GF-D8 (cell line): ENCODE measurements at regions not wholly inside any gene's neighbourhood (a gene's known extent, or its start where the extent isn't known, plus 50 kb on each side); places are given as distances from the start of the nearest gene placed in this dataset.

ENCODE experiments used
- DNase-seq: peaks from one replicate; lab custom pipeline; 2025; lab: John Stamatoyannopoulos, UW

DNA sequence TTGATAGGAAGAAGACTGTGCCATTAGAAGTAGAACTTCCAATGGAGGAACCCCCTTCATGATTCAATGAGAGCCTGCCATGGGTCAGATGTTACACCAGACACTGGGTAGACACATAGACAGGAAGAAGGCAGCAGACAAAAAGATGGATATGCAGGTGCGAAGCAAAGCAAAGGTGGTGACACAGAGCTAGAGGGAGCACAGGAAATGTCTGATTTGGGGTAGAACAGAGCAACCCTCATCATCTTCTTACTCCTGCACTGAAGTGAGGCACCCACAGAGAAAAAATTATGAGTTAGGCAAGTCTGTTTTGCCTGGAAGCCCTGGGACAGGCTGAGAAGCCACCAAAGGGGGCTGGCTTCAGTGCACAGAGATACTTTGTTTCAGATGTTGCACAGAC is 240.2 kb downstream of the ANAPC1 start:
- DNase-seq: no peak

DNA sequence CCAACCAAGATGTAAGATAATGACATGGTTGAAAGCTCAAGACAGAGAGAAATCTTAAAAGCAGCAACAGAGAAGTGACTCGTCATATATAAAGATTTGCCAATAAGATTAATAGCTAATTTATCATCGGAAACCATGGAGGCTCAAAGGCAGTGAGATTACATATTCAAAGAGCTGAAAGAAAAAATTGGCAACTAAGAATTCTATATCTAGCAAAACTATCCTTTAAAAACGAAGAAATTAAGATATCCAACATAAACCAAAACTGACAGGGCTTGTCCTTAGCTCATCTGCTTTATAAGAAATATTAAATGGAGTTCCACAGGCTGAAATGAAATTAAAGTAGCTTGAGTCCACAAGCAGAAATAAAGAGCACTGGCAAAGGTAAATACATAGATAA is 236.6 kb downstream of the ANAPC1 start:
- no peak for DNase-seq

DNA sequence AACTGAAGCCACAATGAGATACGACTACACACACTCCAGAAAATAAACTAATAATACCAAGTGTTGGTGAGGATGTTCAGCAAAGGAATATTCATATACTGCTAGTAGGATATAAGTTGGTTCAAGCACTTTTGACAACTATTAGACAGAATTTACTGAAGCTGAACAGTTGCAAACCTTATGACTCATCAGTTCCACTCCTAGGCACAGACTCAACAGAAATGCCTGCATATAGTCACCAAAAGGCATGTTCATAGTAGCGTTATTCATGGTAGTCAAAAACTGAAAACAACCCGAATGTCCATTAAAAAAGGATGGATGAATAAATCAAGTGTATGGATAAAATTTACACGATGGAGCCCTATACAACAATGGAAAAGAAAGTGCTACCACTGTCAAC is 232.0 kb downstream of the ANAPC1 start:
- DNase-seq: no peak

DNA sequence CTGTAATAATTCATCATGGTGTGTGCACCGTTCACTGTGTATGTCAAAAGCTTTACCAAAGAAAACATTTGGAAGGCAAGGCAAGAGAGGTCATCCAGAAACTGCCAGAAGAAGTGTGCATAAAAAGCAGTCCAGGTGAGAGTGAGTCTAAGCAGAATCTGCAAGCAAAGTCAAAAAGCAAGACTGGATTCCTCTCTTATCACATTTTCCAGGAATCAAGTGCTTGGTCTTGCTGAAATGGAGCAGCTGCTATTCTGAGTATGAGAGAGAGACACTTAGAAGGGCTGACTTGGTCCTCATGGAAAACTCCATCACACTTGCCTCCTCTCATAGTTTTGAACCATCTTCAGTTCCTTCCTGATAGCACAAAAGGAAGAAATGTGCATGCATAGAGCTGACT is 231.3 kb downstream of the ANAPC1 start:
- DNase-seq: no peak

DNA sequence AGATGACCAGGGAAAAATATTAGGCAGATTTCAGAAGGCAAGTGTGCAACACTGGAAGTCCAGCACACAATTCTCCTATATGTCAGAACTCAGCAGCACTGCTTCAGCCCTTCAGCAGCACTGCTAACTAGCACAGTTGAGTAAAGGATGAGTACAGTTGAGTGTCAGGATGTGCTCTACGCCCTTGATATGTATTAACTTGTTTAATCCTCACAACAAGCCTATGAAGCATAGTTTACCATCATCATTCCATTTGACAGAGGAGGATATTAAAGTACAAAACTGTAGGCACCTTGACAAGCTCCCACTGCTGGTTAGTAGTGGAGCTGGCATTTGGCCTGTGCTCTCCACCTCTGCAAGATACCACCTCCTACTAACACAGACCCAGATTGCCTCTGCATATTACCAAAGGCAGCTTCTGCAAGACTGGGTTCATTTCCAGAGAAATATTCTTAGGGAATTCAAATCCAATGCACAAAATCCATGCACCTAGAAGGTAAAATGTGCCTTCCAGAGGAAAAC is 230.8 kb downstream of the ANAPC1 start:
- no peak for DNase-seq

DNA sequence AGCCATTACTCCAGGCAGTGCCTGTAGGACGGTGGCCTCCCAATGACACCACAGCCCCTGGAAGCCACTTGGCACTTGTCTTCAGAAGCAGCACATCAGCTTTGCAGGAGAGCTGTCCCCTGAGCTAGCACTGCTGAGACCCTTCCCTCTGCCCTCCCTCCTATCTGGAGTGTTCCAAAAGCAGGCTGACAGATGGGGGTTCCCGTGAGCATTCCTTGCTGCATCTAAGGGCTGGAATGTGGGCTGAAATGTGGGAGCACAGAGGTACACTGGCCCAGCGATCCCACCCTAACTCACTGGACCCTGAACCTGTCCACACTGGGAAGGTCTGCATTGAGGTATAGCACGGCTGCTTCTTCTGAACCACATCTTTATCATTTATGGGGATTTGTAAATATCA is 230.1 kb downstream of the ANAPC1 start:
- DNase-seq: no peak

DNA sequence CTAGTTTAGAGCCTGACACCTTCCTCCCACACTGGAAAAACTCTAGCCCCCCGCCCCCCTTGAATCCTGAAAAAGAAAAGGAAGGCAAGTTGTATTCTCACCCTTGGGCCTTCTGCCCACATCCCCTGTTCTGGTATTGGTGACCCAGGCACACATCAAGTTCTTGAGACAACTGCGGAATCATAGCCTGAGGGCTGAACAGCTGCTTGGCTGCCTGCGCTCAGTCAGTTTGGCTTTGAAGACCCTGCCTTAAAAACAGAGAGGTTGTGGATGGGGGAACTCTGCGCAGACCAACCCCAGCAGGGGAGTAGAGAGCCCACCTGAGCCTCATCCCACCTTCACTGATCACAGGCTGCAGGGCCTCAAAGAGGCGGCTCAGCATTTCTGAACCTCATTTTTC is 229.2 kb downstream of the ANAPC1 start:
- DNase-seq: no peak

DNA sequence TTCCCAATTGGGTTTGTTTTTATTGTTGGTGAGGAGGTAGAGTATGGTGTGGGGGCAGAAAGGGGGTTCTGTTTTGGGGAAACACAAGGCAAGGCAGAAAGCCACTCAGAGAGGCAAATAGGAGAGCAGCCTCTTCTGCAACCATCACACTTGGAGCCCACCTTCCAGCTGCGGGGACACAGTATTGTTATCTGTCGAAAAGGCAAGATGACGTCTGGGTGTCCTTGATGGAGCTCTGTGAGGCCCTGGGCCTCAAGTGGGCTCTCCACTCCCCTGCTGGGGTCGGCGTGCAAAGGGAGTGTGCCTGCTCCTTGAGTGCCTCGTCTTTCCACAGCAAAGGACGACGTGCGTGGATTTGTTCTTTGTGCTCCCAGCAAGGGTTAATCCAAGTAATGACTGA is 227.6 kb downstream of the ANAPC1 start:
- DNase-seq: no peak

DNA sequence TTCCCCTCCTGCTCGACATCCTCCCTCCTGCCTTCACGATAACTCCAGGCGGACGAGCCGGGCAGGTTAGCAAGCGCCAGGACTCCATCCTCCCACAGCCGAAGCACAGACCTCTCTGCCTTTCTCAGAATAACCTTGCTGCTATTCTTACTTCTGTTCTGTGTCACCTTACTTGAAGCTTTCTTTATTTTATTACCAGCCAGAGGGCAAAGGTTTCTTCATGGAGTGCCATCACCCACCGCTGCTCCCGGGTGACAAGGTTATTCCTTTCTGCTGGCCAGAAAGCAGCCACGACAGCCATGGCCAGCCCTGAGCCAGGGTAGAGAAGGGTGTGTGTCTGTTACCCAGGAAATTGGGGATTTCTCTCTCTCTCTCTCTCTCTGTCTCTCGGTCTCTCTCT is 227.1 kb downstream of the ANAPC1 start:
- DNase-seq: no peak

DNA sequence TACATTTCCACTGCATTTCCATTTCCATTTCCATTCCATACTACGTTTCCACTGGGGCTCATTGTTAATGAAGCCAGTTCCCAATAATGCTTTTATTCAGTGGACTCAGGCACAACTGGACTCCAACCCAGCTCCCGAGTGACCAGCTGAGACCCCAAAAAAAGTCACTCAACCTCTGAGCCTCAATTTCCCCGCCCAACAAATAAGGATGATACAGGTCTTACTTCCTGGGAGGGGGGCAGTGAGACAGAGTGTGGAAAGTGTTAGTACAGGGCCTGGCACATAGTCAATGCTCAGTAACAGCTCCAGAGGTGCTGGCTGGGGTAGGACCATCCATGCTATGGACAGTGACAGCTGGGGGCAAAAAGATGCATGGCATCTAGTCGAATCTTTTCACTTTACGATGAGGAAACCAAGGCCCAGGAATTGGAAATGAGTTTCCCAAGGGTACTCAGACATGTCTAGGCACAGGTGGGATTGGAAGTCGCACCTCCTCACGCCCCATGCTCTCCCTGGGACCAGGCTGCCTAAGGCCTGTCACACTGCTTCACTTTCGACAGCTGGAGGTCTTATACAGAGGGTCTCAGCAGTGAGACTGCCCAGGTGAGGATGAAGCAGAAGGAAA is 226.5 kb downstream of the ANAPC1 start:
- no peak for DNase-seq

DNA sequence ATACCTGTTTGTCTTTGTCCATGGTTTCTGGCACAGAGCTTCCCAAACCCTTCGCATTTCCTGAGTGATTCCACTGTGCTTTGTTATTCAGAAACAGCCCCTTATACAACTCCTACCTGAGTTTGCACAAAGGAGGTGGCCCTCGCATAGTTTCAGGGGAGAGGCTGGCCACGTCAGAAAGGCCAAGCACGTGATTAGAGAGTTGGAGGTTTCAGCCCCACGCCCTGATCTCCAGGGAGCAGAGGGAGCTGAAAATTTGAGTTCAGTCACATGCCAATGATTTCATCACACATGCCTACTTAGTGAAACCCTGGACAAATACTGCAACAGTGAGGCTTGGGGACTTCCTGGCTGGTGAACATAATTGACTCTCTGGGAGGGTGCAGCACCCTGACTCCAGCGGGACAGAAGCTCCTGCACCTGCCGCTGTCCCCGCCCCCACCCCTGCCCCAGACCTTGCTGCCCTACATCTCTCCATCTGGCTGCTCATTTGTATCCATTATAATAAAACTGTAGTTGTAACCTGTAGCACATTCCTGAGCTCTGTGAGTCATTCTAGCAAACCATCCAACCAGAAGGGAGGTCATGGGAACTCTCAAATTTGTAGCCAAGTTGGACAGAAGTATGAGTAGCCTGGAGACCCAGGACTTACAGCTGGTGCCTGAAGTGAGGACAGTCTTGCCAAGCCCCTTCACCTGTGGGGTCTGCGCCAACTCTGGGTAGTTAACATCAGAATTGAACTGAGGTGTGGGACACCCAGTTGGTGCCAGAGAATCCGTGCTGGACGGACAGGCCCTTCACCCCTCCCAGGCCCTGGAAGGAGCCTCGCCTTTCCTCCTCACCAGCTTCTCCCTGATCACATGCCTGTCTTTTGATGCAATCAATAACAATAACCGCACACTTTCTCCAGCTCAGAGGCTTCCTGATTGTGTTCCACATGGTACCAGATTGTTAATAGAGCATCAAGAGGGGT is 224.3 kb downstream of the ANAPC1 start:
- peak; percentile 38 for DNase-seq

DNA sequence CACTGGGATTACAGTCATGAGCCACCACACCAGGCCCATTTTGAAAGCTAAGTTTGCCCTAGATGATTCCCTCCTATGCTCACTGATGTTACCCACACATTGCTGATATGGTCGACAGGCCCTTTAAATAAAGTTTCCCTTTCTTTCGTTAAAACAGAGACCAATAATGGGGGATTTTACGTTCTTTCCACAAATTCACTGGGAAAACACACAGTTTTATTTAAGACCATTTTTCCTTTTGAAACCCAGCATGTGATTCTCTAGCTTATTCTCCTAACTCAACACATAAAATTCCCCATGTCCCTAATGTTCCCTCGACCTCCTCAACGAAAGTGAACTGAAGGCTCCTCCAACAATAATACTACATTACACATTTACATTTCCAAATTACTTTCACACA is 223.2 kb downstream of the ANAPC1 start:
- no peak for DNase-seq

DNA sequence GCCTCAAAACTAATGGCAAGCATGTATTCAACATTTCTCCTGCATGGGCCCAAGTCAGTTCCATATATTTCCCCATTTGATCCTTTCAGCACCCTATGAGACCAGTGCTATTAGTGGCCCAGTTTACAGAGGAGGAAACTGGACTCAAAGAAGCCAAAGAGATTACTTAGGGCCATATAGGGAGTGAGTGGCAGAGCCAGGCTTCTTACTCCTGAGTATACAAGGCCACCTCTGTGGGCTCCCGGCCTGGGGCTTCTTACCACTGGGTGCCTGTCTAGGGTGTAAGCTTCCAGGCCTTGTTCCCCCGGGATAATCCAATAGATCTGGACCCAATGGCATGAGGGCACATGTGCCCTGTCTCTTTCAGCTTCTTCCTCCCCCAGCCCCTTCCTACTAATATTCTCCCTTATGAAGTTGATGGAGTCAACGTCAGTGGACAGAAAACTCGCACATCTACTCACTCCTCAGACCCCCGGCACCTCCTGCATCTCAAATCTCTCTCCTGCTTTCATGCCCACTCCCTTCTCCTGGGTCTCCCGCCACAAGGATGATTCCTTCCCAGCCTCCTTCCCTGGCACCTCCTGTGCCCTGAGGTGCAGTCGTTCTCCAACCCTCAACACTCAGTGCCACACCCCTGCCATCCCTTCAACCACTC is 222.6 kb downstream of the ANAPC1 start:
- DNase-seq: no peak

DNA sequence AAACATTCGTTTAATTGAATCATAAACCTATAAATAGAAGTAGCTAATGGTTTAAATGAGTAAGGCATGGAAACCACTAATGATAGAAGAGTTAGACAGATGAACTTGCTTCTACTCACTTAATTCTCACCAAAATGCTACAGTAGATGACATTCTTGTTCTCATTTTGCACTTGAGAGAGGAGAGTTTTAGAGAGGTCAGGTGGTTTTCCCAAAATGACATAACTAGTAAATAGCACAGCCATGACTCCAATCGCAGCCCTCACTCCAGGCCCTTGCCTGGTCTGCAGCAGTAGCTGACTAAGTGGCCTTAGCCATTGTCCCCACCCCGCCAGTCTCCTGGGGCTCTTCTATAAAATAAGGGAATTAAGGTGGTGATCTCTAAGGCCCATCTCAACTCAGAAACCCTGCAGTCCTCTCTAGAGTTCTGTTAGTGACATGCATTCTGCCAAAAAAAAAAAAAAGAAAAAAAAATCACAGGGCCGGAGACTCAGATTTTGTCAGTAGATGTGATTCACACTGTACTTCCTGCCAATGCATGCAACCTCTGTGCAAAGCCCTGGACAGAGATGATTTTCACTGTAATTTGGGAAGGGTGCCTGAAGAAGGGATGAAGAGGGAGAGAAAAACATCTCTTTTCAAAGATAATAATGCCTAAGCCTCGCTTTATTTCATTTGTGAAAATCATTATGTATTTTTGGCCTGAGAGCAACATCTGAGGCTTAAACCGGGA is 221.8 kb downstream of the ANAPC1 start:
- no peak for DNase-seq

DNA sequence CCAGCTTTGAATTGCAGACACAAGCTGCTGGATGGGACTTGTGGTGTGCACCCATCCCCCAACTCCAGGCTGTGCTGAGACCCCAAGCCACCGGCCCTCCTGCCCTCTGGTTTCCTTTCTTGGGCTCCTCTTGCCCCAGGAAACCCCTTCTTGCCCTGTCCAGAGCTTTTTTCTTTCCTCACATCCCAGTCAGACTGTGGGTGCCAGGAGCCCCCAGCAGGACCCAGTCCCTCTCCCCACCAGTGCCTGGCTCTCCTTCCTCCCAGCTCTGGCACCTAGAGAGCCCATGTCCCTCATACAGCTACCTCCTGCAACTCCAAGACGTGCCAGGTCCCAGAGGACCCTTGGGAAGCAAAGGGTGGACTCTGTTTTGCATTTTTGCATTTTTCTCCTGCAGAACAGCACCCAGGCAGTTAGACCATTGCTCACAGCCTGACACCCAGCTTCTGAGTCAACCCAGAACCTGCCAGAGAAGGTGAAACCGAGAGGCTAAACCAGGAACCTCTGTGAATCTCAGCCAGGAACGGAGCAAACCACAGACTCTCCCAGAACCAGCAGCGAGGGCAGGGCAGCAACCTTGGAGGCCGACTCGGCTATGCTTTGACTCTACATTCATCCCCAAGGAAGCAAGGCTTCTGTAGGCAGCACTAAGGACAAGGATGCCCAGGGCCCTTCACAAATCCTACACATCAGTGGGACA is 221.1 kb downstream of the ANAPC1 start:
- DNase-seq: no peak

DNA sequence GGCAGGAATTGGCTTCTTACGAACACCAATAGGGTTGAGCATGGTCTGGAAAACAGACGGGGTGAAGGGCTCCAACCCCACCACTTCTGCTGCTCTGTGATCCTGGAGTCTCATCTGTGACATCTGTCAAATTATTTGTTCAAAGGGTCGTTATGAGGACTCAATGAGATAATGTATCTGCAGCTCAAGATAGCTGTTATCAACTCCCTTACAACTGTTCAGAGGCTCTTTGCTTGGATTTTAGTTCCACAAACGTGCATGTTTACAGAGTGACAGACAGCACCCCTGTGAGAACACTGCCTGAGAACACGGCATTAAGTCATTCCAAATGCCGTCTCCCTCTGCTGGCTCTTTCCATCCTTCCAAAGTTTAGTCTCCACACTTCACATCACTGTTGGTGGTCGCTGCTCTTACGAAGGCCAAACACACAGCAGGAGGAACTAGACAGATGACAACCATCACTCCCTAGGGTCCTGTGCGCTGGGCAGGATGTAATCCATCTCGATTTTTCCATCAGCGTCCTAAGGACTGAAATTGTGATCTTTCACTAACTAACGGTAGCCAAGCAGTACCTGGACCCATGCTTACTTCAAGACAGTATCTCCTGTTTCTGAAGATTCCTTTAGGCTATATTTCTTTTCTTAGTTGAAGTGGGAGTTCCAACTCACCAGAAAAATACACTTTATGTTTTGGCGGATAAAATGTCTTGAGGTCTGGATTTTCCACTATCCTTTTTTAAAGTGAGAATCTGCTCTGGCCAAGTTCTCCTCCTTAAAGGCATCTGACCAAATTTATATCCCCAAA is 220.3 kb downstream of the ANAPC1 start:
- DNase-seq: no peak

DNA sequence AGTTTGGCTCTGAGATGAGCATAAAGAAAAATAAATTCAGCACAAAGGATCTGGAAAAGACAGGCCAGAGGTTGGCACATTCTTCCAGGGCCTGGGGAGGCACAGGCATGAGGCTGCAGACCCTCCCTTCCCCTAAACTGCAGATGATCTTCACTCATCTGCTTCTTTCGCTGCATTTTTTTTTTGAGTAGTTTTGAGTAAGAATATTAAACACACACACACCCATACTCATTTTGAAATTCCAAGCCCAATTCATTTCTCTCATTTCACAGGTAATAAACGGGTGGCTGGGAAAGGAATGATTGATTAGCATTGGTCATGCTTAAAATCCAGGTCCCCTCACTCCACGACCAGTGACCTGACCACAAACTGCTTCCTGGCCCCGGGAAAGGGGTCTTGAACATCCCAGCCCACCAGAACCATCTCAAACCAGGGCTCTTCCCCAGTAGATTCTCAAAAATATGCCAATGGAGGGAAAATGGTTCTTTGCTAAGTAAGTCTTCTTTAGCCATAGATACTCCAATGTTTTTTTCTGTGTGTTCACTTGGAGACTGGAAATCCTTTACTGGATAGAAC is 219.6 kb downstream of the ANAPC1 start:
- no peak for DNase-seq

DNA sequence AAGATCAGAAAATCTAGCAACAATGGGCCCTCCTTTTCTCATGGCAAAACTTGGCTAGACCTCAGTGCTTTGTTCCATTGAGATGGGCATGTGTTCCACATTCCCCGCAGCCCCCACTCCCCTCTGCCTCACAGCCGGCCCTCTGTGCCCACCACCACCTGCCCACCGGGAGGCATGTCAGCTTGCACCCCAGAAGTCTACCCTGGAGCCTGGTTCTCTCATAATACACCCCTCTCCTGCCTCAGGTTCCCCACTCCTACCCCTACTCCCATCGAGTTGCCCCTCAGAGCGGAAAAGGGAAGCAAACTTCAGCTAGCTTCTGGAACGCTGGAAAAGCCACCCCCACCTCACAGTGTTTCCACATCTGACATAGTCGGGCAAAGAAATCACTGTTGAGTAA is 219.0 kb downstream of the ANAPC1 start:
- DNase-seq: no peak

DNA sequence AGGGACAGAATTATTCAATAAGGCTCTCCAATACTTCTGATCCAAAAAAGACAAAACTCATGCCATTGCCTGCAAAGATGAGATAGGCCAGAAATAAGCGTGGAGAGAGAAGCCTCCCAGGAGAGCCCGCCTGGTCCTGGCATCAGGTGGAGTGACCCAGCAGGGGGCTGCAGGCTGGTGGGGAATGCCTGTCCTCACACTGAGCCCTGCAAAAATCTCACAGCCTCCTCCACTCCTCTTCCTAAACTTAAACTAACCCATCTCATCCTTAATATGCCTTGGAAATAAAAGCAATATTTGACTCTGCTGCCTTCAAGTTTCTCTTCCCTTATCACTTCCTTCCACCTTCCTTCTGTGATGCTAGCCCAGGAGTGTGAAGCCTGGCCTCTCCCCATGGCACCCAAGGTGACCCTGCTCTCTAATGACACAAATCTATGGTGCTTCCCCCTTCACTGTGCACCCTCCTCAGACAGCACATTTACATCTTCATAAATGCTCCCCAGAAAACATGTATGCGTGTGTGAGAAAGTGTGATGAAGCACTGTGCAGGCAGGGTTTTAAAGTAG is 218.4 kb downstream of the ANAPC1 start:
- DNase-seq: no peak

DNA sequence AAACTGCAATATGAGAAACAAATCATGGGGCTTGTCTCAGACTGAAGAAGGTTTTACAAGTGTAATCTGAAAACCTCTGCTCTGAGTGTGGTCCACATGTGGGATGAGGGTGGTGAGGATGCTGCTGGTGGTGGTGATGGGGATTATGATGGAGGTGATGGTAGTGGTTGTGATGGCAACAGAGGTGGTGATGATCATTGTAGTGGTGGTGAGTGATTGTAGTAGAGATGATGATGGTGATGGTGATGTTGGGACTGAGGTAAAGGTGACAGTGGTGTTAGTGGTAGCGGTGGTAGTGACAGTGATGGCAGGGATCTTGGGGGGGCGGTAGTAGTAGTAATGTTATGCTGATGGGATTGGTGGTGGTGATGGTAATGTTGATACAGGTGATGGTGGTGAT is 217.8 kb downstream of the ANAPC1 start:
- no peak for DNase-seq
